ENCODE measurements at regions not wholly inside any gene's neighbourhood (a gene's known extent, or its start where the extent isn't known, plus 50 kb on each side); places are given as distances from the start of the nearest gene placed in this dataset.

- peaks cover 8% of the 10 kb centered on the region for H3K4me1 Mint-ChIP-seq
- H3K9me3 Mint-ChIP-seq (ENCODE audit: insufficient read depth): no peaks in the 10 kb centered on the region
- H4K20me1 ChIP-seq (ENCODE audit: control insufficient read depth, insufficient read depth, low read length, poor library complexity, severe bottlenecking): no peaks in the 10 kb centered on the region
- H3K27me3 Mint-ChIP-seq: peaks cover 35% of the 10 kb centered on the region
- H3K4me1 ChIP-seq (ENCODE audit: control insufficient read depth in 2 of 2, insufficient read depth in 2 of 2, low read length in 2 of 2): peaks cover 8 to 9% of the 10 kb centered on the region in 2 donors
- WGBS (ENCODE audit: insufficient coverage): 90% methylated on average over 3 of the region's 4 CpGs
- ATAC-seq (ENCODE audit: low read depth) (no peak), DNase-seq (no peak)
- no peak overlapping the region for H2AFZ ChIP-seq (ENCODE audit: insufficient read depth, low read depth, low read length, poor library complexity, severe bottlenecking)
- peaks cover 2 to 13% (median 3%) of the 10 kb centered on the region in 3 donors for H3K9me3 ChIP-seq (ENCODE audit: control extremely low read depth in 1 of 3, control insufficient read depth in 2 of 3, insufficient read depth in 1 of 3, low read length in 2 of 3)
- H3K36me3 ChIP-seq (replicated peaks in 1 of 2; ENCODE audit: control extremely low read depth in 1 of 2, control insufficient read depth in 1 of 2, extremely low read depth in 1 of 2, insufficient read depth in 2 of 2, low read length in 1 of 2): no peaks in the 10 kb centered on the region
- no peak overlapping the region for H3K27ac Mint-ChIP-seq
- ChIA-PET POLR2A (no interaction called here), CTCF (interaction anchor here (1.2 to 1.5 kb wide), 3 partner anchors 8 to 22 kb away, joined by 3 read pairs; no protein-coding TSS in a partner anchor)
- no peak overlapping the region for H3K9ac ChIP-seq (ENCODE audit: low read length)
- intact Hi-C loops (cut with micrococcal nuclease): no loop called here
- H3K4me3 Mint-ChIP-seq: no peak overlapping the region
- H3K27me3 ChIP-seq (replicated peaks in 1 of 4; ENCODE audit: control extremely low read depth in 1 of 4, control insufficient read depth in 3 of 4, insufficient read depth in 4 of 4, low read length in 3 of 4): peaks cover 0 to 5% (median 0%) of the 10 kb centered on the region in 4 experiments
- H3K79me2 ChIP-seq (ENCODE audit: control insufficient read depth, insufficient read depth, low read length): no peaks in the 10 kb centered on the region
- no peak overlapping the region for H3K27ac ChIP-seq (ENCODE audit: low read length in 2 of 2)
- no peak for TF ChIP-seq CTCF (IDR thresholded peaks at IDR 0.05)
- no peak for TF ChIP-seq EZH2 (IDR thresholded peaks at IDR 0.05; ENCODE audit: borderline replicate concordance, insufficient read depth, low read depth, low read length, poor library complexity, severe bottlenecking)
- no peak overlapping the region for H3K4me2 ChIP-seq (replicated peaks; ENCODE audit: low read depth, low read length, poor library complexity, severe bottlenecking)
- no peak overlapping the region for H3K4me3 ChIP-seq (ENCODE audit: control extremely low read depth in 1 of 5, extremely low read depth in 1 of 5, insufficient read depth in 1 of 5, low read depth in 2 of 5, low read length in 4 of 5)
Observed at GRCh38 chr22:22833488-22833887, 54.1 kb upstream of the IGLL5 start.

DNA sequence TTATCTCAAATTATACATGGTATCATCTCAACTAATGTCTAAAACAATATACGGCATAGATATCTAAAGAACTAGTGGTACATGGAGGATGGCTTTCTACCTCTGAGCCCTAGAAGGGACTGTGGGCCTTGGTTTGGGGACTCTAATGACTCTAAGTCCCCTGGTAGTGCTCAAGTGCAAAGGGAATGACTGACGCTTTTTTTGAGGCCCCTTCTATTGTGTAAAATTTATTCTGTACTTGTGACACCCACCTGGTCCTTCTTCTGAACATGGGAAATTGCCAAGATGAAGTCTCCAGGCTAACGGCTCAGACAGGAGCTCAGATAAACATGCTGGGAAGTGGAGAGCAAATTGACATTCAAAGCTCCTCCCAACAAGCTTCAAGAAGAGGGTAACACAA lies 53.4 kb upstream of the IGLL5 start:
- peaks cover 2 to 13% (median 3%) of the 10 kb centered on the region in 3 donors for H3K9me3 ChIP-seq (ENCODE audit: control extremely low read depth in 1 of 3, control insufficient read depth in 2 of 3, insufficient read depth in 1 of 3, low read length in 2 of 3)
- H3K27ac Mint-ChIP-seq: no peak overlapping the region
- ChIA-PET CTCF (interaction anchor here (1.2 to 1.5 kb wide), 3 partner anchors 9 to 21 kb away, joined by 3 to 7 read pairs (median 3); no protein-coding TSS in a partner anchor), POLR2A (no interaction called here)
- H3K4me2 ChIP-seq (replicated peaks; ENCODE audit: low read depth, low read length, poor library complexity, severe bottlenecking): no peak overlapping the region
- H3K4me1 Mint-ChIP-seq: peaks cover 12% of the 10 kb centered on the region
- H3K27me3 Mint-ChIP-seq: peaks cover 35% of the 10 kb centered on the region
- H3K9me3 Mint-ChIP-seq (ENCODE audit: insufficient read depth): no peaks in the 10 kb centered on the region
- H3K4me3 ChIP-seq (ENCODE audit: control extremely low read depth in 1 of 5, extremely low read depth in 1 of 5, insufficient read depth in 1 of 5, low read depth in 2 of 5, low read length in 4 of 5): no peak overlapping the region
- H3K36me3 ChIP-seq (replicated peaks in 1 of 2; ENCODE audit: control extremely low read depth in 1 of 2, control insufficient read depth in 1 of 2, extremely low read depth in 1 of 2, insufficient read depth in 2 of 2, low read length in 1 of 2): no peaks in the 10 kb centered on the region
- H3K4me3 Mint-ChIP-seq: no peak overlapping the region
- 92% methylated on average over 2 of the region's 3 CpGs for WGBS (ENCODE audit: insufficient coverage)
- no peak overlapping the region for H2AFZ ChIP-seq (ENCODE audit: insufficient read depth, low read depth, low read length, poor library complexity, severe bottlenecking)
- no peaks in the 10 kb centered on the region for H3K79me2 ChIP-seq (ENCODE audit: control insufficient read depth, insufficient read depth, low read length)
- H3K9ac ChIP-seq (ENCODE audit: low read length): no peak overlapping the region
- peaks cover 0 to 5% (median 0%) of the 10 kb centered on the region in 4 experiments for H3K27me3 ChIP-seq (replicated peaks in 1 of 4; ENCODE audit: control extremely low read depth in 1 of 4, control insufficient read depth in 3 of 4, insufficient read depth in 4 of 4, low read length in 3 of 4)
- H3K27ac ChIP-seq (ENCODE audit: low read length in 2 of 2): no peak overlapping the region
- intact Hi-C loops (cut with micrococcal nuclease): no loop called here
- TF ChIP-seq CTCF (IDR thresholded peaks at IDR 0.05): no peak
- TF ChIP-seq EZH2 (IDR thresholded peaks at IDR 0.05; ENCODE audit: borderline replicate concordance, insufficient read depth, low read depth, low read length, poor library complexity, severe bottlenecking): no peak
- DNase-seq (no peak), ATAC-seq (ENCODE audit: low read depth) (no peak)
- H3K4me1 ChIP-seq (ENCODE audit: control insufficient read depth in 2 of 2, insufficient read depth in 2 of 2, low read length in 2 of 2): peaks cover 12 to 13% of the 10 kb centered on the region in 2 donors
- H4K20me1 ChIP-seq (ENCODE audit: control insufficient read depth, insufficient read depth, low read length, poor library complexity, severe bottlenecking): no peaks in the 10 kb centered on the region
